Activated T-cell treated with anti-CD3 and anti-CD28 coated beads for 48 hours (primary cell): ENCODE measurements at regions not wholly inside any gene's neighbourhood (a gene's known extent, or its start where the extent isn't known, plus 50 kb on each side); places are given as distances from the start of the nearest gene placed in this dataset.
"Not testable (repeated sequence)": the region's sequence is repeated elsewhere in the genome, so short reads cannot be mapped to it uniquely, and the experiment has no call there.

Source experiments
- DNase-seq: peaks from one replicate; pipeline ENCODE4 v3.0.0-alpha.2; 2020; ENCODE audit warnings: low read depth

DNA sequence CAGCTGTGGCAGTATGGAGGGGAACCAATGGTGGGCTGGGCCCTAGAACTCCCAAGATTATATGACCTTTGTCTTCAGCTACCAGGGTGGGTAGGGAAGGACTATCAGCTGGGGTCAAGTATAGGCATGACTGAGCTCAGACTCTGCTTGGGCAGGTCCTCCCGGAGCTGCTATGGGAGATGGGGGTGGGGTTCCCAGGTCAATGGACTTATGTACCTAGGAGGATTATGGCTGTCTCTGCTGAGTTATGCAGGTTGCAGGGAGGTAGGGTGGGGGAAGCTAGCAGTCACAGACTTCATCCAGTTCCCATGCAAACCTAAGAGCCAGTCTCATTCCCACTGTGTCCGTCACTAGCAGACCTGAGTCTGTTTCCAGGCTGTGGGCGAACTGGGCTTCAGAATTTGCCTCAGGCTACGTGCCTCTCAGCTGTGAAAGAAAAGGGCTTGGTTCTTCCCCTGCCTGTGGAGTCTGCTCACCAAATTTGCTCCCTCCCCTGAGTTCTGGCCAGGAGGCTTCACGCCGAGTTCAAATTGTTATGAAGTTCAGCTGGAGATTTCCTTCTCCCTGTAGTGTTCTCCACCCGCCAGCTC, 985.8 kb upstream of the NRXN1 start:
- DNase-seq: no peak

DNA sequence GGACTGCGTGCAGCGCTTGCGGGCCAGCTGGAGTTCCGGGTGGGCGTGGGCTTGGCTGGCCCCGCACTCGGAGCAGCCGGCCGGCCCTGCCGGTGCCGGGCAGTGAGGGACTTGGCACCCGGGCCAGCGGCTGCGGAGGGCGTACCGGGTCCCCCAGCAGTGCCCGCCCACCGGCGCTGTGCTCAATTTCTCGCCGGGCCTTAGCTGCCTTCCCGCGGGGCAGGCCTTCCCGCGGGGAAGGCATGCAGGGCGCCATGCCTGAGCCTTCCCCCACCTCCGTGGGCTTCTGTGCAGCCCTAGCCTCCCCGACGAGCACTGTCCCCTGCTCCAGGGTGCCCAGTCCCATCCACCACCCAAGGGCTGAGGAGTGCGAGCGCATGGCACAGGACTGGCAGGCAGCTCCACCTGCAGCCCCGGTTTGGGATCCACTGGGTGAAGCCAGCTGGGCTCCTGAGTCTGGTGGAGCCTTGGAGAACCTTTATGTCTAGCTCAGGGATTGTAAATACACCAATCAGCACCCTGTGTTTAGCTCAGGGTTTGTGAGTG, 975.0 kb upstream of the NRXN1 start:
- not testable (repeated sequence) for DNase-seq

DNA sequence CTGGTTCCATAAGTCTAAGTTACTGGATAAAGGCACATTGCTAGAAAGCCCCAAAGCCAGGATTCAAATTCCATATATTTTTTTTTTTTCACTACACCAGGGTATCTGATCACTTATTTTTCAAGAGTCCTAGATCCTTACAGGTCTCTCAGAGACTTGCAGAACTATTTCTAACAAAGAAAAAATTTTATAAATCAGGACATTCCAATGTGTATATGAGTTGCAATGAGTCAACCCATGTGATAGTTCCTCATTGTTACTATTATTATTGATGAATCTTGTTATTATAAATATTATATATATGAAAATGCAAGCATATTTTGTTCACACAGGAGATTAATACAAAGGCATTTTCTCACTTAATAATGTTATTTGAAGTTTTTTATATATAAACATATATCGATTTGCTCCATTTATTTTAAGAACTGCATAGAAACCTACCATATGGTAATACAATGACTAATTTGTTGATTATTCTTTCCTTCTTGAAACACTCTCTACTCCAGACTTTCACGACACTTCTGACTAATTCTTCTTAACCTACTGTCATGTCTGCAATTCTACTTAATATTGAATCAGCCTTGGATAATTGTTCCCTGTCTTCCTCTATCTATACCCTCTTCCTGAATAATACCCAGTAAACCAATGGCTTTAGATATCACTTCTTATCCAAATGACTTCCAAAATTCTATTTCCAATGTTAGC, 968.4 kb upstream of the NRXN1 start:
- DNase-seq: no peak

DNA sequence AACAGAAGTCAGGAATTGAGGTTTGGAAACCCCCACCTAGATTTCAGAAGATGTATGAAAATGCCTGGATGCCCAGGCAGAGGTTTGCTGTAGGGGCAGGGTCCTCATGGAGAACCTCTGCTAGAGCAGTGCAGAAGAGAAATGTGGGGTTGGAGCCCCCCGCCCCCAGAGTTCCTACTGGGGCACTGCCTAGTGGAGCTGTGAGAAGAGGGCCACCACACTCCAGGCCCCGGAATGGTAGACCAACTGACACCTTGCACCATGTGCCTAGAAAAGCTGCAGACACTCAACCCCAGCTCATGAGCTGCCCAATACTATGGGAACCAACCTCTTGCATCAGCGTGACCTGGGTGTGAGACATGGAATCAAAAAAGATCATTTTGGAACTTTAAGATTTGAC, 967.0 kb upstream of the NRXN1 start:
- DNase-seq: no peak

DNA sequence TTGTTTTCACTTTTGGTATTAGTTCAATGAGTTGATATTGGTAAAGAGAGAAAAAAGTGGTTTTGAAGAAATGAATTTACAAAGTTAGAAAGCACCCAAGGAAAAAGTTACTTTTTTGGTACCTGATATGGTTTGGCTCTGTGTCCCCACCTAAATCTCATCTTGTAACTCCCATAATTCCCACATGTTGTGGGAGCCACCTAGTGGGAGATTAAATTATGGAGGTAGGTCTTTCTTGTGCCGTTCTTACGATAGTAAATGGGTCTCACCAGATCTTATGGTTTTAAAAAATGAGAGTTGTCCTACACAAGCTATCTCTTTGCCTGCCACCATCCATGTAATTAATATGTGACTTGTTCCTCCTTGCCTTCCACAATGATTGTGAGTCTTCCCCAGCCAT, 965.6 kb upstream of the NRXN1 start:
- no peak for DNase-seq

DNA sequence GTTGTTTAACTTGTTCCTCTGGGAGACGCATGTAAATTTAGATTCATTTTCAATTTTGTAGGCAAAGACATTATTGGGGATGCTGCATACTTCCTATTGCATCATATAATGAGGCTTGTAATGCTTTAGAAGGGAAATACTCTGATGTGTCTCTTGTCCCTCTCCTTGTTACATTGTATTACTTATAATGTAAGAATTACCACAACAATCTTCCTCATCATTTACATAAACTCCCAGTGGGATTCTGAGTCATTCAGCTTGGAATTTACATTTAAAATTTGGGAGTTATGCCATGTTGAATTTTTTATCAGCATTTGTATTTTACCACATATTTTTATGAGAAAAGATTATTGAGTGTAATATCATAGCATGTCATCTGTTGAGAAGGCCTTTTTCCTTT, 963.4 kb upstream of the NRXN1 start:
- no peak for DNase-seq

DNA sequence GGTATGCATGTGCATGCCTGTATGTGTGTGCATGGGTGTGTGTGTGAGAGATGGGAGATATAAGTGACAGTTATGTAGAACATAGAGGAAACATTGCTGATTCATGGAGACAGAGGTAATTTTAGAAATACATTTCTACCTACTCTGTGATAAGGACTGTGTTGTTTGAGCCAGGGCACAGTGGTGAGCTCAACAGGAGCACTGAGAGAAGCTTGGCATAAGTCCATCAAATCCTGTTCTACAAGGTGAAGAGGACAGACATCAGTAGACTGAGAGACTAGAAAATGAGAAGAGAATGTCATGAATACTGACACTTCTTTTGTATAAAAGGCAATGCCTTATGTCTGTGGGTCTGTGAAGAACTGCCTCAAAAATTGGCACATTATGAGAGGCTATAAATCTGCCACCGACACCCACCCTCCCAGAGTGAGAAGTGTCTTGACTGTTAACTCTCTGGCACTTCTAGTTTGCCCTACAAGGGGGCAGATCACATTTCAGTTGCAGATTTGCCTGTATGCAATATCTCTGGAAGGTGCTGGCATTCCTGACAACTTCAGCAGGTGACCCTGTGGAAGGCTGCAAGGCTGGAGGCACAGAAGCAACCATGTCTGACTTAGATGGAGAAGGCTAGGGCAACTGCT, 962.3 kb upstream of the NRXN1 start:
- DNase-seq: no peak

DNA sequence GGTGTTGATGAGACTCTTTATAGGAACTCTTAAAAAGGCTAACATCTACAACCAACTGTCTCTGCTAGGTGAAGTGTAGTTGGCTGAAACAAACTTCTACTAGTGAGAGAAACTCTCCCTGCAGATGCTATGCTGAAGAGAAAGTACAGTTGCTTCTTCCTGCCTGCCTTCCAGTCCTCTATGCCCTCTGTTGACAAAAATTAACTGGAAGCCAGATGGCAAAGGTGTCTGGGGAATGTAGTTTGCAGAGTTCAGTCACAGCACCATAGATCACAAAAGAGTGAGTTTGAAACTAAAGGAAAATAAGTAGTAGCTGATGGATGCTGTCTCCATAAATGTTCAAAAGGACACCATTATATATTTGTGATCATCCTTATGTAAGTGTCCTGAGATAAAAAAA, 958.8 kb upstream of the NRXN1 start:
- DNase-seq: no peak

DNA sequence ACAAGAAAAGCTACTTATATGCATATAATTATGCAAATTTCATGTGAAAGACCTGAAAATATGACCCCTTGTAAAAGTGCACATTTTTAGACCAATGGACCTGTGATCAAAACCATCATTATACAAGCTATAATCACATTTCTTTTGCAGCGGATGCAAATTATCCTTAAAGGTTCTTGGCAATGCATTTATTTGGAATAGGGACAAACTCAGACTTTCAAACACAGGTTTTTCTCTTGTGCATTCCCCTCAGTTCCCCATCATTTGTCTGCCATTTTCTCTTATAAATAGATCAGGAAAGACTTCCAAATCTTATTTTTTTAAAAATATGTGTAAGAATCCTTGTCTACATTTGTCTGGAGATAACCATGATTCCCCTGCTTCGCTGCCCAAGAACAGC, 954.2 kb upstream of the NRXN1 start:
- no peak for DNase-seq

DNA sequence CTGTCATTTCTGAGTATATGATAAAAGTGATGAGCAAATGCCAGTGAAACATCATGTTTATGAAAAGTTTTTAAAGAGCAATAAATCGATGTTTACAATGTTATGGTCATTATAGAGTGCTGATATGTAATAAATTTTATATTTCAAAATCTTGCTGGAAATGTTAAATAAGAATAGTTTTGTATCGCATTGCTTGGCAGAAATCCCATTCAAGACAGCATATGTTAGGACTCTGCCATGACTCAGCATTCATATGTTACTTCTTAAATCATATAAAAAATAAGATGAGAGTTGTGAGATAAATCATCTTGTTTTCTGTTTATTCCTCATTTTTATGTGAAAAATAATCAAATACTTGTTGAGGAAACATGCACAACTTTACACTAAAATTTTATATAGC, 949.9 kb upstream of the NRXN1 start:
- DNase-seq: no peak

DNA sequence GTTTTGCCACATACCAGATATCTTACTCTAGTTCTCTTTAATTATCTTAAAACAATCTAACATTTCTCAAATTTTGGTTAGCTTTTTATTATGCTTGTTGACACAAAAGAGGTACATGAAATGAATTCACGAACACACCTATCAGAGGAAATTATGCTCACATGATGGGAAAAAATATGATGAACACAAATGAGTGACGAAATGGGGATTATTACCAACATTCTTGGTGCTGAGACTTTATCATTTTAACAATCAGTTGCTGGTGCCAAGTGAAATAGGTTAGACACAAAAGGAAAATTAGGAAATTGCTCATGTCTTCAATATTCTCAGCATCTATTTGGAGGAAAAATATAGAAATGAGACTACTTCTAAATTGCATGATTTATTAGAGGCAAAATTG, 944.7 kb upstream of the NRXN1 start:
- DNase-seq: no peak

DNA sequence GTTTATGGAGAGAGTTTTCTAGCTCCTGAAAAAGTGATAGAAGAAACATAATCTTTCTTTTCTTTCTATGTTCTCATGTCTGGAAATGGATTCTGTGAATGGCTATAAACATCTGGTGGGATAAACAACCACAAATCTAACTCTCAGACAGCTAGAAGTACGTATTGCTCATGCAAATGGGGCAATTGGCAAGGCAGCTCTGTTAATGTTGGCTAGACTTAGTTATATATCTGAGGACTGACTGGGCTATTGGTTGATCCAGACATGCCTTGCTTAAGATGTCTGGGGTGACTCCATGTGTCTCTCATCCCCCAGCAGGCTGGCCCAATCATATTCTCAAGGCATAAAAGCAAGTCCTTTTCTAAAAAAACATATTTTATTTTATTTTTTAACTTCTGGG, 939.2 kb upstream of the NRXN1 start:
- DNase-seq: no peak

DNA sequence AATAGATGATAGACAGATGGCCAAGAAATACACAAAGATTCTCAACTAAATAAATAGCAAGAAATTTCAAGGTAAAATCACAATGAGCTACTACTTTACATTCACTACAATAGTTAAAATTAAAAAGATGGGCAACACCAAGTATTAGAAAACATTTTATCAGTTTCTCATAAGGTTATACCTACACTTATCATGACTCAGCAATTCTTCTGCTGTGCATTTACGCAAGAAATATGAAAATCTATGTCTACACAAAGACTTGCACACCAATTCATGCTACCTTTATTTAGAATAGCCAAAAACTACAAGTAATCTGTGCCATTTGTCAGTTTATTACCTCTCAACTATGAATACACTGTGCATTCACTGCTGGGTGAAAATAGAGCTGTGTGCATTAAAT, 937.4 kb upstream of the NRXN1 start:
- no peak for DNase-seq

DNA sequence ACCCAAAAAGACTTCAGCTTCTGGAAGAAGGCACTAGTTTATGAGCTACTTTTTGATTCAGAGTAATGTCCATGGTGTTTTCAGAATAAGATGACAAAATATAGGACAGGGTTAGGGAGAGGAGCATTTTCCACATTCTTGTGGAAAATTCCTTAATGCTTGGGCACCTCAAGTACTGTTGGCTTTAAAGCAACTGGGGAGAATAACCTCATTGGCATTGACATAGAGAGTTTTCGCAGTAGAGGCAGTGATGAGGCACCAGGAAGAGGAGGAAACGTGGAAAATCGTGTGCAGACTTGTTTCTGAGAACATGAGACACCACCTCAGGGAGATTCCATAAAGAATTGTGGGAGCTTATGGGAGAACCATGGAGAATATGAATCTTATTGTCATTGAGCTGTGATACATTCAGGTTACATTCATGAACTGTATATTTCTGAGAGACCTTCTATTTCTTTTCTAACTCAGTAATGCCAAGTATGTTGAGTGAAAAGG, 929.0 kb upstream of the NRXN1 start:
- DNase-seq: no peak

DNA sequence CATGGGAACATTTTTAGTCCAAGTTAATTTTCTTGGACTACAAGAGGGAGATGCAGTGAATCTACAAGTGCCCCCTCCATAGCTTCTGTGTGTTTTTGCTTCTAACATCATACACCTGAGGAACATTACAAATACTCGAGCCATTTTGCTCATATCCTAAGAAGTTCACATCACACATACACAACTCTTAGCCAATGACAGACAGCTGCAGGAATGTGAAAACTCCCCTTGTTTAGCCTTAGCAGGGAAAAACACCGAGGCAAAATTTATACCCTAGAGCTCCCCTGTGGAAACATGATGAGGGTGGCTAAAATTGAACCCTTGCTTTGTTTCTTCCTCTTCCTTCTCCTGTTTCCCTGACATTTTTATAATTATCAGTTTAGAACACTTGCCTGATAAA, 928.3 kb upstream of the NRXN1 start:
- DNase-seq: no peak

DNA sequence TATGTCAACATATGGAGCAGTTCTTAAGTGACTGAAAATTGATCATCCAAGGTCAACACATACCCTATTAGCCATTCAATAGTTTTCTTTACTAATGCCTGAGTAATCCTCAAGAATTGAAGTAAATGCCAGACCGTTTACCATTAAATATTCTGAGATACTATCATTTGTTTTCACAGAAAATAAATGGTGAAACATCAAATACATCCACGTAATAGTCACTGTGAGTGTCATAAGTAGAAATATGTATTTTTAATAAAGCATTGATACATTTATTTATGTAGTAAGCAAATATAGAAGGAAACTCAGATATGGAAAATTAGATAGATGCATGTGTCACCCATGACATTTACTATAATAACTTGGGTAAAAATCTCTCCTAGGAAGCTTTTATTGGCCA, 927.8 kb upstream of the NRXN1 start:
- no peak for DNase-seq

DNA sequence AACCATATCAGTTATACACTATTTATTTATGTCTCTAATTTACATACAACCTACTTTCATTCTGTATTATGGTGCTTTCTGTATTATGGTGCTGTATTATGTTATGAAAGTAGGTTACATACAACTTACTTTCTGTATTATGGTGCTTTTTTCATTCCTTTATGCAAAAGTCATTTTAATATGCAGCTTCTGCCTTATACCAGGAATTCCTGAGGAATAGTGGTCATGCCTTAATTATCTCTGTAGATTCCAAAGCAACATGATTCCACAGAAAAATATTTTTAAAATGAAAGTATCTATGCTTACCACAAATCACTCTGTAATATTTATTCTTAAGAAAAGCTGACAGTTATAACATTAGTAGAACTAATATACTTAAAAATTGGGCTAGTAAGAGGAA, 922.0 kb upstream of the NRXN1 start:
- no peak for DNase-seq

DNA sequence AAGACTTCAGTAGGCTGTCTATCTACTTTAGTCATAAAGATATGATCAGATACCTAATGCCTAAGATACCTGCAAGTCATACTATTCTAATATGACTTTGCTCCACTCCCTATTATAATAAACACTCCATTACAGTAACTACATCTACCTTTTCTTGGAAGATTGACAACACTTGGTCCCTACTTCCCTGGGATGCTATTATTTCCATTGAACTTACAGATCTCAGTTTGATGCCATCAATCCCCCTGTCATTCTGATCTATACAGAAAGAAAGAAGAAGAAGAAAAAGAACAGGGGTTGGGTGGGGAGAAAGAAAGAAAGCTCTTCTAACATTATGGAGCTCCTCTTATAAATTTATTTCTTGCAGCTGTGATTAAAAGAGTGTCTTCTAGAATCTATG, 889.1 kb upstream of the NRXN1 start:
- DNase-seq: no peak

DNA sequence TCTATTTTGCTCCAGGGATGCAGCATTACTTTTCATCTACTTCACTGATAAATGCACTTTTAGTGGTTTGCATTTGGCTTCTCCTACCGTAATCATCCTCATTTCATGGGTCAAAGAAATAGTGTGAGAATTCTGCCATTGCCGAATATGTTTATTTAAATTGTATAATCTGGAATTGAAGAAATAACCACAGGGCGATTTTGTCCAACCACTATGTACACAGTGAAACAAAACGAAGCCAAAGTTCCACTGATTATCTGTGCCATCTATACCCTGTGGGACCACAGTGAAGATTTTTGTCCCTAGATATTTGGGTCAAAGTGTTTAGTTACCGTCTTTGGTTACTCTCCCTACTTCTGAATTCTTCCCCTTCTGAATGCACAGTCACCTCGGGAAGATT, 888.6 kb upstream of the NRXN1 start:
- DNase-seq: no peak

DNA sequence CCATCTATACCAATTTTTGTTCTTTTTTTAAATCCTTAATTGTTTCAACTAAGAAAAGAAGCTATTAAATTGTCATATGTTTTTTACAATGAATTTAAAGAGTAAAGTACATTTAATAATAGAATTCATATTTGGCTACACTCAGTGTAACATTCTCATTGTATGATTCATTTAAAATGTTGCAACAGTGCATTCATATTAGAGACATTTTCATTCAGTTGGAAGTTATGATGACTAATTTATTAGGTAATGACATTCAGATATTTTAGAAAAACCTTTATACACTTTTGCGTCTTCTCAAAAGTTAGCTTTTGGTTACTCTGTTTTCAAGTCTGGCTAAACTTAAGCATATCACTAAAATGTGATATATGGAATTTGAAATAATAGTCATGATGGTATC, 887.5 kb upstream of the NRXN1 start:
- DNase-seq: no peak

DNA sequence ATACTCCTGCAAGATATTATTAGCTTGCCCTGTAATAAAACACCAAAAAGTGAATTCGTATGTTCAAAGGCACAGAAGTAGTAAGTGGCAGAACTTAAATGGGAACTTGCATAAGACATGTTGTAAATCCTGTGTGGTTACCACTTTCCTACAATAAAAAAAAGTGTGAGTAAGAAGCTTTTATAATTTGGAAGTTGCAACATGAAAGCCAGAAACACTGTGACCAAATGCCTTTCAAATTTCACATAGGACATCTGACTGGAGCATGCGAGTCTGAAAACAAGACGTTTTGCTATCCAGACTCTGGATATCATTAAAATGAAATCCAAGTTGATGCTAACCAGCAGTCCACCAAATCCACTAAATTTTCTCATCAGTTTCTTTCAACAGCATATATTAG, 886.2 kb upstream of the NRXN1 start:
- no peak for DNase-seq

DNA sequence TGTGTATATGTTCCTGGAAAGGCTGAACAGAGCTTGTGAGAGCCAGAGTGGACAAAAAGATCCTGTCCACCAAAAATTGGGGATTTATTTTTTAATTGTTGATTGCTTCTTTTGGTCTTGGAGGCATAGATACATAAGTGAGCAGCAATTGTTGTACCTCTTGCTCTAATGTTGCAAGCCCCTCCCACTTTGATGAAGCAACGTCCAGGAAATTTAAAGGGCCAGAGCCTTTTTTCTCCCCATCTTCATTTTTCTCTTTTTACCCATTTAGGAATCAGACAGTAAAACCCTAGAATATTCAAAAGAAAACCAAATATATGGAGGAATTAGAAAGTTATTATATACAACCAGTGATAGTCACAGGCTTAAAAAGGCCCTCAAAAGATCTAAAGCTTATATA, 871.8 kb upstream of the NRXN1 start:
- DNase-seq: no peak

DNA sequence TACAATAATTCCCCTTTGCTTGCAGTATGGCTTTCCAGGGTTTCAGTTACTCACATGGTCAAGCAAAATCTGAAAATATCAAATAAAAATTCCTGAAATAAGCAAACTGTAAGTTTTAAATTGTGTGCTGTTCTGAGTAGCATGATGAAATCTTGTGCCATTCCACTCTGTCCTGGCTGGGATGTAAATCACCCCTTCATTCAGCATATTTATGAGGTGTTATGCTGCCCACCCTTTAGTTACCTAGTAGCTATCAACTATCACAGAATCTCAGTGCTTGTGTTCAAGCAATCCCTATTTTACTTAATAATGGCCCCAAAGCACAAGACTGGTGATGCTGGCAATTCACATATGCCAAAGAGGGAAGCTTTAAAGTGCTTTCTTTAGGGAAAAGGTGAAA, 867.7 kb upstream of the NRXN1 start:
- DNase-seq: no peak
